SU-DHL-6 (cell line): ENCODE measurements at regions not wholly inside any gene's neighbourhood (a gene's known extent, or its start where the extent isn't known, plus 50 kb on each side); places are given as distances from the start of the nearest gene placed in this dataset.
"Not testable (repeated sequence)": the region's sequence is repeated elsewhere in the genome, so short reads cannot be mapped to it uniquely, and the experiment has no call there.

Source experiments
- H2AFZ ChIP-seq: fragments of 200-600 bp; sonication (generic); 2 replicates; pipeline ENCODE4 v1.6.1; 2014; ENCODE audit warnings: low read depth, mild to moderate bottlenecking, moderate library complexity, mixed read lengths, antibody characterized with exemption, low read length; ENCODE audit not compliant: severe bottlenecking
- H3F3A ChIP-seq: fragments of 200-600 bp; shearing (Covaris generic); 2 replicates; pipeline ENCODE4 v1.6.0; 2016; ENCODE audit warnings: antibody characterized with exemption, mild to moderate bottlenecking; ENCODE audit not compliant: insufficient read depth
- H3K27ac ChIP-seq: fragments of 200-600 bp; sonication (generic); 2 replicates; pipeline ENCODE4 v1.5.1; 2016; ENCODE audit warnings: low read depth, mild to moderate bottlenecking, low read length, moderate library complexity, mixed read lengths
- H3K27me3 ChIP-seq: fragments of 200-600 bp; sonication (generic), shearing (Covaris generic); 2 replicates; pipeline ENCODE4 v1.6.0; 2014; ENCODE audit warnings: mild to moderate bottlenecking, low read length
- H3K36me3 ChIP-seq: fragments of 200-600 bp; sonication (generic); 2 replicates; pipeline ENCODE4 v1.6.1; 2014; ENCODE audit warnings: mild to moderate bottlenecking, low read length, mixed read lengths
- H3K4me2 ChIP-seq: fragments of 300-600, 200-600 bp; shearing (Covaris generic), sonication (generic); 2 replicates; pipeline ENCODE4 v1.6.0; 2014; ENCODE audit warnings: low read length, low read depth, mild to moderate bottlenecking; ENCODE audit not compliant: poor library complexity, severe bottlenecking
- H3K4me3 ChIP-seq: fragments of 200-600 bp; sonication (generic); 2 replicates; pipeline ENCODE4 v1.5.1; 2014; ENCODE audit warnings: antibody characterized with exemption, low read length, mild to moderate bottlenecking, mixed read lengths; ENCODE audit not compliant: insufficient read depth, poor library complexity, severe bottlenecking
- H3K79me2 ChIP-seq: fragments of 200-600 bp; sonication (generic); 2 replicates; pipeline ENCODE4 v1.6.1; 2014; ENCODE audit warnings: mild to moderate bottlenecking, low read length, moderate library complexity; ENCODE audit not compliant: insufficient read depth
- H3K9ac ChIP-seq: fragments of 200-600 bp; sonication (generic); 2 replicates; pipeline ENCODE4 v1.7.0; 2014; ENCODE audit warnings: mild to moderate bottlenecking, low read length
- H3K9me2 ChIP-seq: fragments of 200-600 bp; sonication (generic); replicated peaks from 2 replicates; pipeline ENCODE4 v1.6.1; 2014; ENCODE audit warnings: low read length; ENCODE audit not compliant: insufficient read depth
- H3K9me3 ChIP-seq: fragments of 200-600 bp; sonication (generic); 2 replicates; pipeline ENCODE4 v1.6.1; 2014; ENCODE audit warnings: low read length, mixed read lengths; ENCODE audit not compliant: insufficient read depth
- H4K20me1 ChIP-seq: fragments of 200-600 bp; sonication (generic); 2 replicates; pipeline ENCODE4 v1.6.1; 2014; ENCODE audit warnings: low read depth, mild to moderate bottlenecking, antibody characterized with exemption, low read length, moderate library complexity, mixed read lengths
- EZH2phosphoT487 ChIP-seq: fragments of 200-600 bp; sonication (generic), shearing (Covaris generic); conservative IDR thresholded peaks from 2 replicates; pipeline ENCODE4 v1.6.1; 2018; ENCODE audit warnings: mild to moderate bottlenecking, antibody characterized with exemption, low read length, moderate library complexity, mixed read lengths
- TF ChIP-seq, protein P1 (sequence below): fragments of 200-600 bp; sonication (generic); IDR thresholded peaks from one replicate; pipeline ENCODE4 v1.5.1; 2017; ENCODE audit warnings: antibody characterized with exemption, mild to moderate bottlenecking, low read length, moderate library complexity; ENCODE audit not compliant: insufficient read depth, poor library complexity, severe bottlenecking

DNA sequence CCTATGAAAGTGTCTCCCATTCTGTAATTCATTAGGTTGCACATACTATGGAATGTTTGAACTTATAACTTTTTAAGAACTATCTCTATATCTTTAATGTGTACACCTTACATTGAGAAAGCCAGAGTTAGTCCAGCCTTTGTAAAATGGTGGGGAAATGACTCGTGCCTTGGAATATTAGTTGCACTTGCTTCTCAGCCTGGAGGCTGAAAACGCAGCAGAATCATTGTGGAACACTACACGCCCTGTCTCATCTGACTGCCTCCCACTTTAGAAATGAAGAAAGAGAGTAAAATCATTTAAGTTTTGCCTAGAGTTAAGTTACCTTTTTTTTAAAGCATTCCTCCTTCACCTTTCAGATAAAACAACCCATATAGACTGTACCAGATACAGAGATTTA lies 90.7 kb upstream of the WSB1 start:
- no peaks in the 10 kb centered on the region for H4K20me1 ChIP-seq
- H3K36me3 ChIP-seq, result no peaks in the 10 kb centered on the region
- no peaks in the 10 kb centered on the region for H3K27me3 ChIP-seq
- no peaks in the 10 kb centered on the region for H3K9me2 ChIP-seq
- no peak overlapping the region for H3K4me2 ChIP-seq
- no peak overlapping the region for H3K27ac ChIP-seq
- H3K9me3 ChIP-seq, result no peaks in the 10 kb centered on the region
- no peaks in the 10 kb centered on the region for H3F3A ChIP-seq
- TF ChIP-seq, protein P1, sequence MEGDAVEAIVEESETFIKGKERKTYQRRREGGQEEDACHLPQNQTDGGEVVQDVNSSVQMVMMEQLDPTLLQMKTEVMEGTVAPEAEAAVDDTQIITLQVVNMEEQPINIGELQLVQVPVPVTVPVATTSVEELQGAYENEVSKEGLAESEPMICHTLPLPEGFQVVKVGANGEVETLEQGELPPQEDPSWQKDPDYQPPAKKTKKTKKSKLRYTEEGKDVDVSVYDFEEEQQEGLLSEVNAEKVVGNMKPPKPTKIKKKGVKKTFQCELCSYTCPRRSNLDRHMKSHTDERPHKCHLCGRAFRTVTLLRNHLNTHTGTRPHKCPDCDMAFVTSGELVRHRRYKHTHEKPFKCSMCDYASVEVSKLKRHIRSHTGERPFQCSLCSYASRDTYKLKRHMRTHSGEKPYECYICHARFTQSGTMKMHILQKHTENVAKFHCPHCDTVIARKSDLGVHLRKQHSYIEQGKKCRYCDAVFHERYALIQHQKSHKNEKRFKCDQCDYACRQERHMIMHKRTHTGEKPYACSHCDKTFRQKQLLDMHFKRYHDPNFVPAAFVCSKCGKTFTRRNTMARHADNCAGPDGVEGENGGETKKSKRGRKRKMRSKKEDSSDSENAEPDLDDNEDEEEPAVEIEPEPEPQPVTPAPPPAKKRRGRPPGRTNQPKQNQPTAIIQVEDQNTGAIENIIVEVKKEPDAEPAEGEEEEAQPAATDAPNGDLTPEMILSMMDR, result no peak
- TF ChIP-seq EZH2phosphoT487, result no peak
- H3K79me2 ChIP-seq, result no peaks in the 10 kb centered on the region
- H3K9ac ChIP-seq, result no peak overlapping the region
- no peak overlapping the region for H3K4me3 ChIP-seq
- H2AFZ ChIP-seq, result no peak overlapping the region

DNA sequence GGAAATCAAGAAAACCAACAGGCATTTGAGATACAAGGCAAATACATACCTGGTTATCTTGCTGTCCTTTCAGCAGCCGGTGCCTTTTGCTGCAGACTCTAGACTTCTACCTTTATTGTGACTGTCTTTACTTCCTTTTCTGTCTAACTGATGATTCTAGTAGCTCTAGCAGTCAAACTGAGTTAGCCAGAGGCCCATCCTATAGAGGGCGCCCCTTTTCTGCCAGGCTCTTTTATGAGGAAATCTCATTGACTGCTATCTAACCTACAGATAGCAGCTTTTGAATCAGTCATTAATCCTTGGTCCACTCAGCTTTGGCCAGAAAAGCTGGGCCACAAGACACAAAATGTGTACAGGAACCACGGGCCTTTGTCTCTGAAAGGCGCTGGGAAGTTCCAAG lies 87.5 kb upstream of the WSB1 start:
- no peak overlapping the region for H3K9ac ChIP-seq

DNA sequence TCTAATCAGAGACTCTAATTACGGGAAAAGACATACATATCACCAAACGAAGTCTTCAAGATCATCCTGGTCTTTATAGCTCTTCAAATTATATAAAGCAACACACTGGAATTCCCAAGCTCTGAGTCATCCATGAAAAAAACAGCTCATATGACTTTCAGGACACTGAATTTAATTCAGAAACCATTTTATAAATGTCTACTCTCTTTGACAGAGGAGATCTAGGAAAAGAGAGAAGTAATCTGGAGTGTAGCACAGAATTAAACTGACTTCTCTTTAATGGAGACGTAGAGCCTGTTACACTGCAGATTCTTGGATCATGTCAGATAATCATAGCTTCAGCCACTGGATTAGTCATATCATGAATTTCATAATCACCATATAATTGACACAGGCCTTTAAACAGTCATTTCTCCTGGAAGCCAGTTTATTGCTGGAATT lies 86.8 kb upstream of the WSB1 start:
- H2AFZ ChIP-seq, result no peak overlapping the region

More for the DNA sequence above, 87.5 kb upstream of the WSB1 start:
- H3K9me3 ChIP-seq, result no peaks in the 10 kb centered on the region
- H3K9me2 ChIP-seq, result no peaks in the 10 kb centered on the region
- peak overlapping the region; percentile 5 for H2AFZ ChIP-seq
- H3K79me2 ChIP-seq, result no peaks in the 10 kb centered on the region
- no peak overlapping the region for H3K4me3 ChIP-seq
- H3K4me2 ChIP-seq, result no peak overlapping the region
- no peaks in the 10 kb centered on the region for H3K36me3 ChIP-seq
- H3F3A ChIP-seq, result no peaks in the 10 kb centered on the region
- TF ChIP-seq, protein P1, result peak; percentile 54
- TF ChIP-seq EZH2phosphoT487, result no peak
- H3K27me3 ChIP-seq, result no peaks in the 10 kb centered on the region
- H3K27ac ChIP-seq, result no peak overlapping the region
- no peaks in the 10 kb centered on the region for H4K20me1 ChIP-seq

DNA sequence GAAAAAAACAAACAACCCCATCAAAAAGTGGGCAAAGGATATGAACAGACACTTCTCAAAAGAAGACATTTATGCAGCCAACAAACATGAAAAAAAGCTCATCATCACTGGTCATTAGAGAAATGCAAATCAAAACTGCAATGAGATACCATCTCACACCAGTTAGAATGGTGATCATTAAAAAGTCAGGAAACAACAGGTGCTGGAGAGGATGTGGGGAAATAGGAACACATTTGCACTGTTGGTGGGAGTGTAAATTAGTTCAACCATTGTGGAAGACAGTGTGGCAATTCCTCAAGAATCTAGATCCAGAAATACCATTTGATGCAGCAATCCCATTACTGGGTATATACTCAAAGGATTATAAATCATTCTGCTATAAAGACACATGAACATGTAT lies 85.5 kb upstream of the WSB1 start:
- not testable (repeated sequence) for H3K79me2 ChIP-seq, H3K27ac ChIP-seq, H3K9me3 ChIP-seq, H2AFZ ChIP-seq, H3K9ac ChIP-seq, H3K36me3 ChIP-seq, H3K27me3 ChIP-seq, H4K20me1 ChIP-seq, H3K4me2 ChIP-seq, H3F3A ChIP-seq, H3K4me3 ChIP-seq, H3K9me2 ChIP-seq

More for the DNA sequence above, 86.8 kb upstream of the WSB1 start:
- H3K27ac ChIP-seq, result no peak overlapping the region
- no peak overlapping the region for H3K4me2 ChIP-seq
- TF ChIP-seq, protein P1, result no peak
- no peak for TF ChIP-seq EZH2phosphoT487
- H3K27me3 ChIP-seq, result no peaks in the 10 kb centered on the region
- no peaks in the 10 kb centered on the region for H3K9me2 ChIP-seq
- H3K9ac ChIP-seq, result no peak overlapping the region
- H4K20me1 ChIP-seq, result no peaks in the 10 kb centered on the region
- no peak overlapping the region for H3K4me3 ChIP-seq
- no peaks in the 10 kb centered on the region for H3K36me3 ChIP-seq
- H3F3A ChIP-seq, result no peaks in the 10 kb centered on the region
- no peaks in the 10 kb centered on the region for H3K79me2 ChIP-seq
- H3K9me3 ChIP-seq, result no peaks in the 10 kb centered on the region
